ENCODE measurements at regions not wholly inside any gene's neighbourhood (a gene's known extent, or its start where the extent isn't known, plus 50 kb on each side); places are given as distances from the start of the nearest gene placed in this dataset.
"Not testable (repeated sequence)": the region's sequence is repeated elsewhere in the genome, so short reads cannot be mapped to it uniquely, and the experiment has no call there.

- no peak for ATAC-seq (ENCODE audit: low FRiP score in 2 of 2)
- Histone ChIP-seq H3K27me3 (no peaks in the 10 kb centered on the region), H3K9me3 (no peaks in the 10 kb centered on the region), H3K36me3 (no peaks in the 10 kb centered on the region), H3K4me3 (no peak overlapping the region), H3K27ac (no peak overlapping the region), H3K4me1 (no peaks in the 10 kb centered on the region)
- DNase-seq: no peak
- WGBS, 2 donors: 79 to 90% methylated on average over 2 of the region's 2 CpGs
- no peak for TF ChIP-seq POLR2AphosphoS5 (IDR thresholded peaks at IDR 0.05)
- no peak for TF ChIP-seq EP300 (IDR thresholded peaks at IDR 0.05)
- TF ChIP-seq CTCF (IDR thresholded peaks at IDR 0.05): no peak
- TF ChIP-seq POLR2A (IDR thresholded peaks at IDR 0.05): no peak
Observed at GRCh38 chr3:88852606-88853005, 254.8 kb upstream of the EPHA3 start.

GRCh38 chr3:88863196-88863595 lies 244.2 kb upstream of the EPHA3 start:
- WGBS, 2 donors: 64 to 78% methylated on average over 3 of the region's 3 CpGs
- TF ChIP-seq POLR2AphosphoS5 (IDR thresholded peaks at IDR 0.05) (no peak), CTCF (IDR thresholded peaks at IDR 0.05) (no peak), EP300 (IDR thresholded peaks at IDR 0.05) (no peak), POLR2A (IDR thresholded peaks at IDR 0.05) (no peak)
- no peak for ATAC-seq (ENCODE audit: low FRiP score in 2 of 2)

GRCh38 chr3:88876724-88877123 lies 230.7 kb upstream of the EPHA3 start:
- 89 to 92% methylated on average over 4 of the region's 4 CpGs for WGBS, 2 donors
- H3K4me3 ChIP-seq: no peak overlapping the region
- ATAC-seq (ENCODE audit: low FRiP score in 2 of 2) (no peak), DNase-seq (no peak)
- no peaks in the 10 kb centered on the region for H3K36me3 ChIP-seq
- H3K27ac ChIP-seq: no peak overlapping the region
- no peaks in the 10 kb centered on the region for H3K27me3 ChIP-seq
- H3K9me3 ChIP-seq: no peaks in the 10 kb centered on the region
- no peak for TF ChIP-seq CTCF (IDR thresholded peaks at IDR 0.05)
- TF ChIP-seq EP300 (IDR thresholded peaks at IDR 0.05): no peak
- TF ChIP-seq POLR2A (IDR thresholded peaks at IDR 0.05): no peak
- H3K4me1 ChIP-seq: no peaks in the 10 kb centered on the region

More at GRCh38 chr3:88863196-88863595, 244.2 kb upstream of the EPHA3 start:
- H3K4me3 ChIP-seq: no peak overlapping the region
- H3K9me3 ChIP-seq: no peaks in the 10 kb centered on the region
- no peak overlapping the region for H3K27ac ChIP-seq
- no peaks in the 10 kb centered on the region for H3K36me3 ChIP-seq
- no peaks in the 10 kb centered on the region for H3K4me1 ChIP-seq
- no peak for DNase-seq
- no peaks in the 10 kb centered on the region for H3K27me3 ChIP-seq

- no peaks in the 10 kb centered on the region for H3K36me3 ChIP-seq
- no peak overlapping the region for H3K27ac ChIP-seq
- no peaks in the 10 kb centered on the region for H3K9me3 ChIP-seq
- no peak for TF ChIP-seq CTCF (IDR thresholded peaks at IDR 0.05)
- no peak for TF ChIP-seq EP300 (IDR thresholded peaks at IDR 0.05)
- no peak for TF ChIP-seq POLR2A (IDR thresholded peaks at IDR 0.05)
- TF ChIP-seq POLR2AphosphoS5 (IDR thresholded peaks at IDR 0.05): no peak
- H3K27me3 ChIP-seq: no peaks in the 10 kb centered on the region
- no peak overlapping the region for H3K4me3 ChIP-seq
- no peak for DNase-seq
- ATAC-seq (ENCODE audit: low FRiP score in 2 of 2): no peak
- H3K4me1 ChIP-seq: no peaks in the 10 kb centered on the region
- WGBS, 2 donors: 87 to 90% methylated on average over 3 of the region's 3 CpGs
Observed at GRCh38 chr3:88879905-88880304, 227.5 kb upstream of the EPHA3 start.

- ATAC-seq (ENCODE audit: low FRiP score in 2 of 2) (no peak), DNase-seq (no peak)
- H3K27ac ChIP-seq: no peak overlapping the region
- WGBS, 2 donors: 62 to 70% methylated on average over 2 of the region's 2 CpGs
- no peaks in the 10 kb centered on the region for H3K36me3 ChIP-seq
- no peak overlapping the region for H3K4me3 ChIP-seq
- no peaks in the 10 kb centered on the region for H3K9me3 ChIP-seq
- TF ChIP-seq POLR2AphosphoS5 (IDR thresholded peaks at IDR 0.05) (no peak), CTCF (IDR thresholded peaks at IDR 0.05) (no peak), EP300 (IDR thresholded peaks at IDR 0.05) (no peak), POLR2A (IDR thresholded peaks at IDR 0.05) (no peak)
- no peaks in the 10 kb centered on the region for H3K27me3 ChIP-seq
- H3K4me1 ChIP-seq: no peaks in the 10 kb centered on the region
Observed at GRCh38 chr3:88882121-88882520, 225.3 kb upstream of the EPHA3 start.

GRCh38 chr3:88886624-88887023 lies 220.8 kb upstream of the EPHA3 start:
- not testable (repeated sequence) for ATAC-seq (ENCODE audit: low FRiP score in 2 of 2); H3K27me3 ChIP-seq; H3K27ac ChIP-seq; H3K36me3 ChIP-seq; H3K4me1 ChIP-seq; H3K9me3 ChIP-seq; H3K4me3 ChIP-seq
- peak in 1 of 2 donors; percentile 67 for DNase-seq
- 90 to 93% methylated on average over 11 to 12 of the region's 12 CpGs for WGBS, 2 donors

Data from upper lobe of left lung (tissue), 6 donors.